Neural cell (in vitro differentiated cells): ENCODE measurements at regions not wholly inside any gene's neighbourhood (a gene's known extent, or its start where the extent isn't known, plus 50 kb on each side); places are given as distances from the start of the nearest gene placed in this dataset.

ENCODE experiments used
- H2AFZ ChIP-seq: fragments of 200-600, 300-800 bp; sonication (generic), shearing (Covaris generic); 2 replicates; pipeline ENCODE4 v1.6.0; 2014; ENCODE audit warnings: low read depth, mild to moderate bottlenecking, antibody characterized with exemption, low read length, moderate library complexity
- H3F3A ChIP-seq: fragments of 200-600 bp; shearing (Covaris generic); 2 replicates; pipeline ENCODE4 v1.6.1; 2016; ENCODE audit warnings: mild to moderate bottlenecking, moderate library complexity, mixed read lengths, antibody characterized with exemption, low read length; ENCODE audit not compliant: insufficient read depth, poor library complexity, severe bottlenecking
- H3K27ac ChIP-seq: fragments of 200-600, 300-800 bp; sonication (generic), shearing (Covaris generic); 2 replicates; pipeline ENCODE4 v1.5.1; 2014; ENCODE audit warnings: mild to moderate bottlenecking, low read length, moderate library complexity
- H3K27me3 ChIP-seq: fragments of 300-800, 200-600 bp; sonication (generic), shearing (Covaris generic); 2 replicates; pipeline ENCODE4 v1.6.0; 2014; ENCODE audit warnings: mild to moderate bottlenecking, low read depth, low read length, moderate library complexity; ENCODE audit not compliant: insufficient read depth
- H3K36me3 ChIP-seq: fragments of 300-800, 200-600 bp; sonication (generic), shearing (Covaris generic); 2 replicates; pipeline ENCODE4 v1.5.1; 2014; ENCODE audit warnings: mild to moderate bottlenecking, antibody characterized with exemption, low read length, moderate library complexity; ENCODE audit not compliant: insufficient read depth
- H3K4me2 ChIP-seq: fragments of 300-800, 200-600 bp; sonication (generic), shearing (Covaris generic); 2 replicates; pipeline ENCODE4 v1.6.0; 2014; ENCODE audit warnings: mild to moderate bottlenecking, low read length
- H3K4me3 ChIP-seq: fragments of 300-800, 200-600 bp; sonication (generic), shearing (Covaris generic); 2 replicates; pipeline ENCODE4 v1.5.1; 2014; ENCODE audit warnings: mild to moderate bottlenecking, low read length, moderate library complexity
- H3K79me2 ChIP-seq: fragments of 200-600 bp; shearing (Covaris generic); replicated peaks from 2 replicates; pipeline ENCODE4 v1.6.0; 2014; ENCODE audit warnings: mild to moderate bottlenecking, low read length, moderate library complexity; ENCODE audit not compliant: insufficient read depth
- H3K9ac ChIP-seq: fragments of 300-800, 200-600 bp; sonication (generic), shearing (Covaris generic); 2 replicates; pipeline ENCODE4 v1.6.1; 2016; ENCODE audit warnings: mild to moderate bottlenecking, low read length, mixed read lengths
- H3K9me2 ChIP-seq: fragments of 200-600 bp; shearing (Covaris generic); 2 replicates; pipeline ENCODE4 v1.6.1; 2016; ENCODE audit warnings: mild to moderate bottlenecking, low read length, mixed read lengths; ENCODE audit not compliant: insufficient read depth
- H3K9me3 ChIP-seq: fragments of 200-600, 300-800 bp; sonication (generic), shearing (Covaris generic); 2 replicates; pipeline ENCODE4 v1.6.1; 2016; ENCODE audit warnings: mild to moderate bottlenecking, mixed run types, low read length, moderate library complexity, mixed read lengths
- H4K20me1 ChIP-seq: fragments of 200-600 bp; shearing (Covaris generic); 2 replicates; pipeline ENCODE4 v1.6.1; 2016; ENCODE audit warnings: mild to moderate bottlenecking, mixed run types; ENCODE audit not compliant: insufficient read depth
- EP300 ChIP-seq: fragments of 450-650 bp; conservative IDR thresholded peaks from 2 replicates; pipeline ENCODE4 v1.6.1; 2014; ENCODE audit warnings: antibody characterized with exemption, mild to moderate bottlenecking, moderate library complexity; ENCODE audit not compliant: poor library complexity, severe bottlenecking
- EZH2 ChIP-seq: fragments of 200-600, 300-800 bp; shearing (Covaris generic), sonication (generic); IDR thresholded peaks from 2 replicates; pipeline ENCODE4 v1.6.1; 2014; ENCODE audit warnings: antibody characterized with exemption, low read length, borderline replicate concordance, mild to moderate bottlenecking; ENCODE audit not compliant: insufficient read depth, poor library complexity, severe bottlenecking
- MXI1 ChIP-seq: fragments of 450-650 bp; conservative IDR thresholded peaks from 2 replicates; pipeline ENCODE4 v1.6.1; 2014; ENCODE audit warnings: antibody characterized with exemption, mild to moderate bottlenecking; ENCODE audit not compliant: poor library complexity, severe bottlenecking
- POLR2AphosphoS5 ChIP-seq: IDR thresholded peaks from 2 replicates; pipeline ENCODE4 v1.6.1; 2012
- RAD21 ChIP-seq: fragments of 450-650 bp; conservative IDR thresholded peaks from 2 replicates; pipeline ENCODE4 v1.6.1; 2014; ENCODE audit warnings: antibody characterized with exemption, mild to moderate bottlenecking, moderate library complexity
- SMC3 ChIP-seq: fragments of 450-650 bp; conservative IDR thresholded peaks from 2 replicates; pipeline ENCODE4 v1.6.1; 2014; ENCODE audit warnings: antibody characterized with exemption, mild to moderate bottlenecking, moderate library complexity; ENCODE audit not compliant: poor library complexity
- TAF1 ChIP-seq: IDR thresholded peaks from 2 replicates; pipeline ENCODE4 v1.6.1; 2012; ENCODE audit warnings: low read depth
- TF ChIP-seq, protein P1 (sequence below): fragments of 450-650 bp; IDR thresholded peaks from 2 replicates; pipeline ENCODE4 v1.5.1; 2014; ENCODE audit warnings: antibody characterized with exemption, mild to moderate bottlenecking, moderate library complexity; ENCODE audit not compliant: poor library complexity, severe bottlenecking
- TF ChIP-seq, protein P2 (sequence below): IDR thresholded peaks from 2 replicates; pipeline ENCODE4 v1.6.1; 2012; ENCODE audit warnings: borderline replicate concordance

DNA sequence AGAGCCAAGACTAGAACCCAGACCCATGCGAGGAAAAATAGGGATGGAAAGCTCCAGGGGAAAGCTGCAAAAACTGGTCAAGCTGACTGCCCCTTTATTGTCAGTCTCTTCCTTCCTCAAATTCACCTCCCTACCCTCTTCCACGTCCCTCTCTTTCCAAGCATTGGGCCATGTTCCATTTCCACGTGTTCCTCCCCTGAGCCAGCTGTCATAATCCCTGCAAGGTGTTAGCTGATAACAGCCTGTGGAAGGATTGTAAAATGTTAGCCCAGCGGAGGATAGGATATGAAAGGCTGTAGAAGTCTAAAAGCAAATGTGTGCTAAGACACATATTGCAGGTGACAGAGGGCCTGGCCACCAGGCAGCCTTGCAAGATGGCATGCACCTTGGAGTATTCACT lies 88.0 kb upstream of the MAX start:
- Histone ChIP-seq H3K36me3 (no peaks in the 10 kb centered on the region), H3K9me2 (no peaks in the 10 kb centered on the region), H3K9me3 (no peaks in the 10 kb centered on the region), H3K4me3 (no peak overlapping the region), H2AFZ (no peak overlapping the region), H3F3A (no peaks in the 10 kb centered on the region), H3K27ac (no peak overlapping the region), H3K79me2 (no peaks in the 10 kb centered on the region), H3K4me2 (no peak overlapping the region), H4K20me1 (no peaks in the 10 kb centered on the region), H3K27me3 (no peaks in the 10 kb centered on the region), H3K9ac (no peak overlapping the region)
- TF ChIP-seq TAF1 = no peak
- no peak for TF ChIP-seq EP300
- no peak for TF ChIP-seq POLR2AphosphoS5
- TF ChIP-seq EZH2 = no peak
- no peak for TF ChIP-seq RAD21
- no peak for TF ChIP-seq MXI1
- TF ChIP-seq, protein P1, sequence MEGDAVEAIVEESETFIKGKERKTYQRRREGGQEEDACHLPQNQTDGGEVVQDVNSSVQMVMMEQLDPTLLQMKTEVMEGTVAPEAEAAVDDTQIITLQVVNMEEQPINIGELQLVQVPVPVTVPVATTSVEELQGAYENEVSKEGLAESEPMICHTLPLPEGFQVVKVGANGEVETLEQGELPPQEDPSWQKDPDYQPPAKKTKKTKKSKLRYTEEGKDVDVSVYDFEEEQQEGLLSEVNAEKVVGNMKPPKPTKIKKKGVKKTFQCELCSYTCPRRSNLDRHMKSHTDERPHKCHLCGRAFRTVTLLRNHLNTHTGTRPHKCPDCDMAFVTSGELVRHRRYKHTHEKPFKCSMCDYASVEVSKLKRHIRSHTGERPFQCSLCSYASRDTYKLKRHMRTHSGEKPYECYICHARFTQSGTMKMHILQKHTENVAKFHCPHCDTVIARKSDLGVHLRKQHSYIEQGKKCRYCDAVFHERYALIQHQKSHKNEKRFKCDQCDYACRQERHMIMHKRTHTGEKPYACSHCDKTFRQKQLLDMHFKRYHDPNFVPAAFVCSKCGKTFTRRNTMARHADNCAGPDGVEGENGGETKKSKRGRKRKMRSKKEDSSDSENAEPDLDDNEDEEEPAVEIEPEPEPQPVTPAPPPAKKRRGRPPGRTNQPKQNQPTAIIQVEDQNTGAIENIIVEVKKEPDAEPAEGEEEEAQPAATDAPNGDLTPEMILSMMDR = no peak
- TF ChIP-seq, protein P2, sequence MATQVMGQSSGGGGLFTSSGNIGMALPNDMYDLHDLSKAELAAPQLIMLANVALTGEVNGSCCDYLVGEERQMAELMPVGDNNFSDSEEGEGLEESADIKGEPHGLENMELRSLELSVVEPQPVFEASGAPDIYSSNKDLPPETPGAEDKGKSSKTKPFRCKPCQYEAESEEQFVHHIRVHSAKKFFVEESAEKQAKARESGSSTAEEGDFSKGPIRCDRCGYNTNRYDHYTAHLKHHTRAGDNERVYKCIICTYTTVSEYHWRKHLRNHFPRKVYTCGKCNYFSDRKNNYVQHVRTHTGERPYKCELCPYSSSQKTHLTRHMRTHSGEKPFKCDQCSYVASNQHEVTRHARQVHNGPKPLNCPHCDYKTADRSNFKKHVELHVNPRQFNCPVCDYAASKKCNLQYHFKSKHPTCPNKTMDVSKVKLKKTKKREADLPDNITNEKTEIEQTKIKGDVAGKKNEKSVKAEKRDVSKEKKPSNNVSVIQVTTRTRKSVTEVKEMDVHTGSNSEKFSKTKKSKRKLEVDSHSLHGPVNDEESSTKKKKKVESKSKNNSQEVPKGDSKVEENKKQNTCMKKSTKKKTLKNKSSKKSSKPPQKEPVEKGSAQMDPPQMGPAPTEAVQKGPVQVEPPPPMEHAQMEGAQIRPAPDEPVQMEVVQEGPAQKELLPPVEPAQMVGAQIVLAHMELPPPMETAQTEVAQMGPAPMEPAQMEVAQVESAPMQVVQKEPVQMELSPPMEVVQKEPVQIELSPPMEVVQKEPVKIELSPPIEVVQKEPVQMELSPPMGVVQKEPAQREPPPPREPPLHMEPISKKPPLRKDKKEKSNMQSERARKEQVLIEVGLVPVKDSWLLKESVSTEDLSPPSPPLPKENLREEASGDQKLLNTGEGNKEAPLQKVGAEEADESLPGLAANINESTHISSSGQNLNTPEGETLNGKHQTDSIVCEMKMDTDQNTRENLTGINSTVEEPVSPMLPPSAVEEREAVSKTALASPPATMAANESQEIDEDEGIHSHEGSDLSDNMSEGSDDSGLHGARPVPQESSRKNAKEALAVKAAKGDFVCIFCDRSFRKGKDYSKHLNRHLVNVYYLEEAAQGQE = no peak
- TF ChIP-seq SMC3 = no peak

GRCh38 chr14:65191716-65192115 lies 89.4 kb upstream of the MAX start:
- Histone ChIP-seq H3F3A (no peaks in the 10 kb centered on the region), H3K4me3 (no peak overlapping the region), H3K9ac (no peak overlapping the region), H4K20me1 (no peaks in the 10 kb centered on the region), H3K27me3 (no peaks in the 10 kb centered on the region), H3K9me2 (no peaks in the 10 kb centered on the region), H3K9me3 (no peaks in the 10 kb centered on the region), H3K4me2 (no peak overlapping the region), H2AFZ (no peak overlapping the region), H3K79me2 (no peaks in the 10 kb centered on the region), H3K36me3 (no peaks in the 10 kb centered on the region), H3K27ac (no peak overlapping the region)
- TF ChIP-seq SMC3 (no peak), TAF1 (no peak), POLR2AphosphoS5 (no peak), EP300 (no peak), MXI1 (no peak), EZH2 (no peak), RAD21 (no peak)
- TF ChIP-seq, protein P2 = no peak
- TF ChIP-seq, protein P1 = no peak
